GM13976 (cell line): ENCODE measurements at regions not wholly inside any gene's neighbourhood (a gene's known extent, or its start where the extent isn't known, plus 50 kb on each side); places are given as distances from the start of the nearest gene placed in this dataset.

ENCODE experiments used
- DNase-seq: peaks from one replicate; pipeline ENCODE4 v3.0.0; 2012; ENCODE audit warnings: low spot score
- in situ Hi-C: fragments of 300-500 bp; cut with MboI; formaldehyde crosslinking; loops from one replicate; pipeline ENCODE4 v1.12.0; 2022; ENCODE audit warnings: low sequenced_read_pairs, mixed read lengths, inconsistent platforms; ENCODE audit not compliant: unreplicated experiment
- TF ChIP-seq, protein P1 (sequence below): IDR thresholded peaks from 2 replicates; pipeline ENCODE4 v1.5.1; 2012; ENCODE audit warnings: borderline replicate concordance, mild to moderate bottlenecking; ENCODE audit not compliant: insufficient read depth; ENCODE audit errors: extremely low read depth, missing control alignments, control extremely low read depth

DNA sequence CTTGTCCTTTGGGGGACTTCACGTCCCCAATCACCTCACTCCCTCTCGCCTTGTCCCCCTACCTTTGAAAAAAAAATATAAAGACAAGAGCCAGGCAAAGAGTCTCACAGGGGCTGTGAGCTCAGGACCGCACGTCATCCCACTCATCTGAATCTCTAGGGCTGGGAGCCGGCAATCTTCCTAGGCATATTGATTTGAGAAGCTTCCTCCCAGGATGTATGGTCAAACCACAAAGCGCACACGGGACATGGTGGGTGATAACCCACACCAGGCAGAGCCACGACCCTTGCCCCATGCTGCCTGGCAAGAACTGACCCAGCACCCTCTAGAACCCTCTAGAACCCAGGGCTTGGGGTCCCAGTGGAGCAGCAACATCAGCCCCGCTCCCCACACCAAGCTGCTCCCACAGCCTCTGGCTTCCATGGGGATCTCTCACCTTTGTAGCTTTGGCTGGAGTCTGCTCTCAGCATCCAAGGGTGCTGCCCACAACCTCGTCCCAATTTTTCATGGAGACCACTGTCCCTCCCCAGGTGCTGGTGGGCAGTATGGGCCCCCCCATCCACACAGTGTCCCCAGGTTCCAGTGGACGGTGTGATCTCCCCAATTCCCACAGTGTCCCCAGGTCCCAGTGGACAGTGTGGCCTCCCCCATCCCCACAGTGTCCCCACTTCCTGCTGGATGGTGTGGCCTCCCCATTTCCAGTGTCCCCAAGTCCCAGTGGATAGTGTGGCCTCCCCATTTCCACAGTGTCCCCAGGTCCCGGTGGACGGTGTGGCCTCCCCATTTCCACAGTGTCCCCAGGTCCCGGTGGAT is 85.2 kb upstream of the FGF3 start:
- TF ChIP-seq, protein P1, sequence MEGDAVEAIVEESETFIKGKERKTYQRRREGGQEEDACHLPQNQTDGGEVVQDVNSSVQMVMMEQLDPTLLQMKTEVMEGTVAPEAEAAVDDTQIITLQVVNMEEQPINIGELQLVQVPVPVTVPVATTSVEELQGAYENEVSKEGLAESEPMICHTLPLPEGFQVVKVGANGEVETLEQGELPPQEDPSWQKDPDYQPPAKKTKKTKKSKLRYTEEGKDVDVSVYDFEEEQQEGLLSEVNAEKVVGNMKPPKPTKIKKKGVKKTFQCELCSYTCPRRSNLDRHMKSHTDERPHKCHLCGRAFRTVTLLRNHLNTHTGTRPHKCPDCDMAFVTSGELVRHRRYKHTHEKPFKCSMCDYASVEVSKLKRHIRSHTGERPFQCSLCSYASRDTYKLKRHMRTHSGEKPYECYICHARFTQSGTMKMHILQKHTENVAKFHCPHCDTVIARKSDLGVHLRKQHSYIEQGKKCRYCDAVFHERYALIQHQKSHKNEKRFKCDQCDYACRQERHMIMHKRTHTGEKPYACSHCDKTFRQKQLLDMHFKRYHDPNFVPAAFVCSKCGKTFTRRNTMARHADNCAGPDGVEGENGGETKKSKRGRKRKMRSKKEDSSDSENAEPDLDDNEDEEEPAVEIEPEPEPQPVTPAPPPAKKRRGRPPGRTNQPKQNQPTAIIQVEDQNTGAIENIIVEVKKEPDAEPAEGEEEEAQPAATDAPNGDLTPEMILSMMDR, result no peak
- in situ Hi-C loops, result no loop called here

DNA sequence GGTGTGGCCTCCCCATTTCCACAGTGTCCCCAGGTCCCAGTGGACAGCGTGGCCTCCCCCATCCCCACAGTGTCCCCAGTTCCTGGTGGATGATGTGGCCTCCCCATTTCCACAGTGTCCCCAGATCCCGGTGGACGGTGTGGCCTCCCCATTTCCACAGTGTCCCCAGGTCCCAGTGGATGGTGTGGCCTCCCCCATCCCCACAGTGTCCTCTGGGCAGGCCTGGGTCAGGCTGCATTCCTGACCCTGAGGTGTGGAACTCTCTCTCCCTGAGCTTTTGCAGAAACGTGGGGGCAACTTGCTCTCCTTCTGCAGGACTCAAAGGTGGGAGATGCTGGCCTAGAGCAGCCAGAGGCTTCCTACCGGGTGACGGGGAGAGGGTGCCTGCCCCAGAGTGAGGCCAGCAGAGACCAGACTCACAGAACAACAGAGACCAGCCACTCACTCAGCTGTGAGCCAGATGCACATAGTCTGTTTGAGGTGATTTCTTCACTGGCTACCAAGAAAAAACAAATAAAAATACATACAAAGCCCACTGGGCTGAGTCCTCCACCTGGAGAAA is 85.8 kb upstream of the FGF3 start:
- TF ChIP-seq, protein P1, result no peak
- no peak for DNase-seq
- in situ Hi-C loops, result no loop called here

More for the DNA sequence above, 85.2 kb upstream of the FGF3 start:
- DNase-seq, result no peak

DNA sequence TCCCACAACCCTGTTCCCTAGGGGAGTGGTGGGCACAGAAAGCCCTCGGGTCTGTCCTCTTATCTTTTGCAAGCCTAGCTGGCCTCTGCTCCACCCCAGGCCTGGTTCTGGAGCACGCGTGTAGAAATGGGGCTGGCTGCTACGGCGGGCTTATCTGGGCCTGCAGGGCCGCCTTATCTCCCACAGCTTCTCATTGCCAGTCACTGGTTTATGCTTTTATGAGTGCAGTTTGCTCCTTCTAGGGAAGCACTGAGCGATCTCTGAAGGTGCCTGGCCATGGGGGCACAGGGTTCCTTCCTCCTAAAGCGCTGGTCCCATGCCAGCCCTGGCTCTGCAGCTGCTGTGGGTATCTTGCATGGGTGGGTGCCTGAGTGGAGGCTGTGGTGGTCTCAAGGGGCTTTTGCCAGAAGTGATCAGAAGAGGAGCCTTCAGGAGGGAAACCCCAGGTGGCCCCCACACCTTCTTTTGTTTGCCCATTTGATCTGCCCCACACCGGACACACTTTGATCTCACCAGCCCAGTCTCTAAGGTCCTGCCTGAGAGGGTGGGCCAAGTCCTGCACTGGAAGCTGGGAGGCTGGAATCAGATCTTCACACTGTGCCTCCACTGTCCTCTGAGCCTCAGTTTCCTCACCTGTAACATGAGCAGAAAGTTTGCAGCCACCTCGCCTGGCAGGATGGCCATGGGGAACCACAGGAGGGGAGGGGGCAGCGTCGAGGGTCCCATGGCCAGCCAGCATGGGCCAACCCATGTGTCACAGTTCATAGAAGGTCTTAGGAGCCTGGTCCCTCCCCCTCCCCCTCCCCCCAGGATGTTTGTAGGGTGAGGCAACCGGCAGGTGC is 86.6 kb upstream of the FGF3 start:
- TF ChIP-seq, protein P1, result no peak
- in situ Hi-C loops, result no loop called here
- no peak for DNase-seq

DNA sequence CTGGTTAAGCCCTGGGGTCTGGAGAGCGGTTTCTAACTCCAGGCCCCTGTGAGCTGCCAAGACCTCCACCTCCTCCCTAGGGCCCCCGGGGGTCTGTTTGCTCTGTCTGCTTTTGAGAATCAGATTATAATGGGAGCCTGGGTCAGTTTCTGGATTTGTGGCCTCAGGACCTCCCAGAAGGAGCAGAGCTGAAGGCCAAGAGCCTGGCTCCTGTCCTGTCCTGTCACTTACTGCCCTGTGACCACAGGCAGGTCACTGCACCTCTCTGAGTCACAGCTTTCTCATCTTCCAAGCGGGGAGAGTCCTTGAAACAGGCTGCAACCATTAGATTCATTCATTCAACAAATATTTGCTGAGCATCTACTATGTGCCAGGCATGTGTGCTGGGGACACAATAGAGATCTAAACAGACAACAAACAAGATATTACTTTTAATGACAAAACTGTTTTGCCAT is 87.3 kb upstream of the FGF3 start:
- DNase-seq, result no peak
- TF ChIP-seq, protein P1, result no peak
- in situ Hi-C loops, result no loop called here

DNA sequence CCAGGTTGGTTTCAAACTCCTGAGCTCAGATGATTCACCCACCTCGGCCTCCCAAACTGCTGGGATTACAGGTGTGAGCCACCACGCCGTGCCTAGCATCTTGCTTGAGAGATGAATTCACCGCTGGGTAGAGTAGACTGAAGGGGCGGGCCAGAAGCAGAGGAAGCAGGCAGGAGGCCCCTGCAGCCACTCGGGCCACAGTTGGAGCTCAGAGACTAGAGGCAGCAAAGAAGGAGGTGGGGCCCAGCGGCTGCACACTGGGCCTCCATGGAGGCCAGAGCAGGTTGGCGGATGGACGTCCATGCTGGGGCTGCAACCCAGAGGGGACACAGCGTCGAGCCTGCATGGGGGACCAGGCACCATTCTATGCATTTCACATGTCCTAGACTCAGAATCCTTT is 88.4 kb upstream of the FGF3 start:
- in situ Hi-C loops, result no loop called here
- DNase-seq, result no peak
- TF ChIP-seq, protein P1, result no peak

DNA sequence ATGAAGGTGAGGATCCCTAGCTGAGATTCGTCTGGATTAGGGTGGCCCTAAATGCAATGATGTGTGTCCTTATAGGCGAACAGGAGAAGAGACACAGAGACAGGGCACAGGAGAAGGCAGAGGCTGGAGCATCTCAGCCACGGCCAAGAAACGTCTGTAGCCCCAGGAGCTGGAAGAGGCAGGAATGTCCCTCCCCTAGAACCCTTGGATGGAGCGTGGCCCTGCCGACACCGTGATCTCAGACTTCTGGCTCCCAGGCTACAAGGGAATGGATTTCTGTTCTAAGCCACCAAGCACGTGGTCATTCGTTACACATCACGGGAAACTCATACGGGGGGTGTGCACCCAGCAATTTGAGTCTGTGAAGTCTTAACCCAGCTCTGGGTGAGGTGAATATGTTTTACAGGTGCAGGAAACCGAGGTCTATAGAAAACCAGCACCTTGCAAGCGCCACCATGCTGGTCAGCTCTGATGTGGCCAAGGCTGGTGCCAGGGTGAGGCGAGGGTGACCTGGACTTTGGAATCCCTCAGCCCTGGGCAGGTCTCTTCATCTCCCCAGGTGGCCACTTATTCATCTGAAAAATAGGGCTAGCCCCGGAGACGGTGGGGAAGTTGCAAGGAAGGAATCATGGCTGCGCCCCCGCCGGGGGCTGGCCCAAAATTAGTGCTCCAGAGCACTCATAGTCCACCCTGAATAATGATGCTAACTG is 89.5 kb upstream of the FGF3 start:
- in situ Hi-C loops, result no loop called here
- DNase-seq, result no peak
- TF ChIP-seq, protein P1, result no peak
